SK-MEL-5 (cell line): ENCODE measurements at regions not wholly inside any gene's neighbourhood (a gene's known extent, or its start where the extent isn't known, plus 50 kb on each side); places are given as distances from the start of the nearest gene placed in this dataset.
A peak's percentile ranks its signal among the peaks of the same experiment; 100 is the strongest.

ENCODE experiments used
- DNase-seq: peaks from one replicate; pipeline ENCODE4 v3.0.0-alpha.2; 2016; ENCODE audit warnings: low read depth, low spot score
- in situ Hi-C: cut with HindIII; loops from 2 replicates; pipeline ENCODE4 v1.10.0; 2016; ENCODE audit warnings: low sequenced_read_pairs, high pct_unique_total_duplicates, low pct_unique_long_range_greater_than_20kb

GRCh38 chr1:29706936-29707335 lies 470.6 kb downstream of the PTPRU start:
- peak; percentile 51 for DNase-seq
- in situ Hi-C loops, result no loop called here

GRCh38 chr1:29704430-29704829 lies 468.1 kb downstream of the PTPRU start:
- DNase-seq, result no peak
- in situ Hi-C loops, result no loop called here

- peak; percentile 68 for DNase-seq
- in situ Hi-C loops, result no loop called here
These were observed 467.5 kb downstream of the PTPRU start for GRCh38 chr1:29703596-29704370.

DNA sequence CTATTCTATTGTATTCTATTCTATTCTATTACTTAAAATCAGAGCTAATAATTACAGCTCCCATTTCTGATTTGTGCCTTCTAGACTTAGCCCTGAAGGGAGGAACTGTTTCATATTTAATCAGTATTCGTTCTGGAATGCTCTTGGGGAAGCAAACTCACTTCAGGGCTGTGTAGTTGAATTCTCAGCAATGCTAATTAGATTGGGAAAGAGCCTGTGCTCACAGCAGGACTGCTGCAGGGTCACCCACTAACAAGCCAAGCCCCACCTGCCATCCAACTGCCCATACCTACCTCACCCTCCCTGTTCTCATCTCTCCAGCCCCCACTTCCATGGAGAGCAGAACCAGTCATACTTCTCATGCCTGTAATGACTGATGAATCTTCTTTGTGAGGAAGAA lies 464.2 kb downstream of the PTPRU start:
- DNase-seq, result no peak
- in situ Hi-C loops, result no loop called here

DNA sequence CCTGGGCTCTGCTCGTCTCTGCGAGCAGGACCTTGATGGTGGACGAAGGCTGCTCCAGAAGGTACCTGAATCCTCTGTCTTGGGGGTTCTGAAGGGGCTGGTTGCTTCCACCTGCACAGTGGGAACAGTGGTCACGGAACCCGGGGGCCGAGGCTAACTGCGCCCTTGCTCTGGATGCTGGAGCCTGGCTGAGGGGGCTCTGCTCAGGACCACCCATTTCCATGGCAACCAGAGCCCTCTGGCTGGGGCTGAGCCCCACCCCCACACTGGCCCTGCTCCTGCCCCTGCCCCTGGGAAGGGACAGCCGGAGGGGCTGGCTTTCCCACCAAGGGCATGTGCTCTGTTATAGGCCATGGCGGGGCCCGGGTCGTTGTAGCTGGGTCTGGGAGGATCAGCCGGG lies 462.3 kb downstream of the PTPRU start:
- in situ Hi-C loops, result no loop called here
- no peak for DNase-seq

DNA sequence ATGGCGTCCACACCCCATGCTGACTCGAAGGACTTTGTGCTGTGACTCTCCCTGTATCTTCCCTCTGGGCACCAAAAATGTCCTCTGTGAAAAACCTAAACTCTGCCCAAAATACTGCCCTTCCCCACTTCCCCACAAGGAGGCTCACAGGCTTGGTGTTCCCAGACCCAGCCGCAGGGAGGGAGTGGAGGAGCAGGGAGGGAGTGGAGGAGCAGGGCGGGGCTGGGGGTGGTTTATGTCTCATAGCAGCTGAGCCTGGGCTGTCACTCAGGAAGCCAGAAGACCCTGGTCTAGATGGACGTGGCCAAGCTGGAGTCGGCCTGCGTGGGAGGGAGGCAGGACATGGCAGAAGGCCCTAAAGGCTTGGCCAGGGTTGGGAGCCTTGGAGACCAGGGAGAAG lies 461.7 kb downstream of the PTPRU start:
- in situ Hi-C loops, result no loop called here
- peak; percentile 79 for DNase-seq

- no peak for DNase-seq
- in situ Hi-C loops, result no loop called here
These were observed 461.1 kb downstream of the PTPRU start for GRCh38 chr1:29697391-29697780.

GRCh38 chr1:29696656-29697390 lies 460.5 kb downstream of the PTPRU start:
- in situ Hi-C loops, result no loop called here
- no peak for DNase-seq

DNA sequence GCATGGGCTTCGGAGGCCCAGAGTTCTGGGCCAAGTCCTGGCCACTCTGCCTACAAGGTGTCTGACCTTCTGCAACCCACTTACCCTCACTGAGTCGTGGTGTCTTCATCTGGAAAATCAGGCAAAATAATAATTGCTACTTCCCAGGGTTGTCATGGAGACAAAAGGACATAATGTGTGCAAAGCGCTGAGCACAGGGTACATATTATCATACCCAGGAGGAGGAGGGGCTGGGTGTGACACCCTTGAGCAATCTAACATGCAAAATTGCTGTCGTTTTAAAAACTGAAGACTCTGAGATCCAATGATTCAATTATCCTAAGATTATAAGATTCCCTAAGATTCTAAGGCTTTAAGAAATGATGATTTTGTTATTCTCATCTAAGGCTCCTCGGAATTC lies 459.5 kb downstream of the PTPRU start:
- in situ Hi-C loops, result no loop called here
- DNase-seq, result no peak

DNA sequence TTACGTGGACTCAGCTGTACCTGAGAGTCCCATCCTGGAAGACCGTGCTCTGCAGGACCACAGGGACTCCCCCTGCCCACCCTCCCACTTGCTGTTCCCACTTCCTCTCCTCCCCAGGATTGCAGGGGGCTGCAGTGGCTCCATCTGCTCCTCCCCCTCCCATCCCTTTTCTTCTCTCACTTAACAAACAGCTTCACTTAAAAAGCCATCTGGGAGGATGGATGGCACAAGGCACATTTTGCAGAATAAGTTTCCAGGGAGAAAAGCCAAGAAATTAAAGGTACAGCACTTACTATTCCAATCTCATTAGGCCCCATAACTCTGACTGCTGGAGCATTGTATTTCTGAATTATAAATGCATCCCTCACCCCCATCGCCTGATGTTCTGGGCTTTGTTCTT lies 458.7 kb downstream of the PTPRU start:
- DNase-seq, result no peak
- in situ Hi-C loops, result no loop called here

DNA sequence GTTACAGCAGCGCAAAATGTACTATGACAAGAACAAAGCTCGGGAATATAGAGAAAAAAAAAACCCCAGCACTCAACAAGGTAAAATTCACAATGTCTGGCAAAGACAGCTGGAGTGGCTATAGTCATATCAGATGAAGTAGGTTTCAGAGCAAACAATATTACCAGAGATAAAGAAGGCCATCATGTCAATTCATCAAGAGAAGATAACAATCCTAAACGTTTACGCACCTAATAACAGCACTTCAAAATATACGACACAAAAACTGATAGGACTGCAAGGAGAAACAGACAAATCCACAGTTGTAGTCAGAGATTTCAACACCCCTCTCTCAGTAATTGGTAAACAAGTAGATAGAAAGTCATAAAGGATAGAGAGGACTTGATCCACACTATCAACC lies 455.2 kb downstream of the PTPRU start:
- in situ Hi-C loops, result no loop called here
- no peak for DNase-seq

- no peak for DNase-seq
These were observed 453.8 kb downstream of the PTPRU start for GRCh38 chr1:29690156-29690555.

GRCh38 chr1:29689372-29690030 lies 453.2 kb downstream of the PTPRU start:
- in situ Hi-C loops, result no loop called here
- DNase-seq, result no peak

More at GRCh38 chr1:29690156-29690555, 453.8 kb downstream of the PTPRU start:
- in situ Hi-C loops, result no loop called here

DNA sequence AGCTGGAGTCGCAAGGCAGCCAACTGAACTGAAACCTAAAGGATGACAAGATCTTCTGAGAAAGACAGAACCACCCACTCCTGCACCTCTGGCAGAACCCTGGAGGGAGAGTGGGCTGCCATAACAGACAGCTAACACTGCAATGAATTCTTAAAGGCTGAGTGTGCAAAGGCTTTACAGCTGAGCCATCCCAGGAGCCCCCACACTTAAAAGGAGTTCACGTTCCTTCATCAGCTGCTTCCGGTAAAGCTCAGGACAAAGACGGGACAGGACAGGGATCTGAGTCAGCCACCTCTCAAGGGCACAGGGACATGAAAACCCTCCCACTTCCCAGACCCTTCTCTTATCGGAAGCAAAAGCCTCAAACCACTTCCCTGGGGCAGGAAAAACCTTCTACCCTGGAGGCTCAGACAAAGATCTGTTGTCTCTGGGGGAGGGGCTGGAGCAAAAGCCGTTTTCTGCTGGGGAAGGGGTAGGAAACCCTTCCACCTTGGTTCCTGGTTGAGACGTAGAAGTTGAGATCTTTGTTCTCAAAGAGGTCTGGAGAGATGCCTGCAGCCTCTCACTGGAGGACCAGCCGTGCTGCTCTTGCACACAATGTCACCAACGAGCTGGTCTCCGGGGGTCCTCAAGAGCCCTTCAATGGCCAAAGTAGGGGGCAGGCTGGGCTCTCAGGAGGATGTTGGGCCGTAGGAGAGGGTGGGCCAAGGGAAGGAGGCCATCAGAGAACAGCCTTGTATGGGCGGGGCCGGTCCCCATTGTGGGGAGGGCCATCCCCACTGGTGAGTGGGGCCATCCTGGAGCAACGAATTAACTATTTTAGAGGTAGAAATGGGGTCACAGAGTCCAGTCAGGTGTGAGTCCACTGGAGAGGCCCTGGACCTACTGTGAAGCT lies 452.4 kb downstream of the PTPRU start:
- in situ Hi-C loops, result no loop called here
- no peak for DNase-seq

DNA sequence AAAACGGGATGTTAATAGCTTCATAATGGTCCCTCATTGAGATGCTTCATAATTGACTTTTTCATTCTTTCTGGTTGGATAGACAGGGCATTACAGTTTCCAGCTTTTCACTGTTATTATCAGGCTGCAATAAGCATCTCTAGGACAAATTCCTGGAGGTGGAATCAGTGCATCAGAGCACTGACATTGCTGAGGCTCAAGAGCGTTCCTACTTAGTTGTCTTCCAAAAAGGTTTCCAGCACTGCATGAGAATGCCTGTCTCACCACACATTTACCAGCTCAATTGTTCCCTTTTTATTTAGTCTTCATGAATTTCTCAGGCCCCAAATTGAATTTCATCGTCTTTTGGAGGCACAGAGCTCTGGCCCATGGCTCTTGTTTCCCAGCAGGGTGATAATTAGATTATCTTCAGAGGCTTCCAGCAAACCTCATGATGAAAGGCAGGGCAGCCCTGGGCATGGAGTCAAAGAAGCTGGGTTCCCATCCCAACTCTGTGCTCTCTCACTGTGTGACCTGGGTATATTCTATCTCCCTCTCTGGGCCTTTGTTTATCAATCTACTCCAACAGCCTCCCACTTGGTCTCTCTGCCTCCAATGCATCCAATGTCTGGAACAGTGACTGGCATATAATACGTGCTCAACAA lies 451.4 kb downstream of the PTPRU start:
- in situ Hi-C loops, result no loop called here
- no peak for DNase-seq

DNA sequence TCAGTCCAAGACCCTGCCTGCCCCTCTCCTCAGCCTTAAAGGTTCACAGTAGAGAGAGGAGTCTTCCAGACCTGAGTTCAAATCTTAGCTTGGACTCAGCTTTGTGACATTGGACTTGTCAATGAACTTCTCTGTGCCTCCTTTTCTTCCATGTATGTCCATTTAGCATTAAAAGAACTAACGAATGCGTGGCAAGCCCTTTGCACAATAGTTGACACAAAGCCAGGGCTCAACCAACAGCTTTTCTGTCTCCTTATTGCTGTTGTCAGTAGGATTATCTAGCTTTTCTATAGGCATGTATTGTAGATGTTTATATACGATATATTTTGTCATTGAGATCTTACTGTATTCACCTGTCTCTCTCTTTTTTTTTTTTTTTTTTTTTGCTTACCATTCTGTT lies 450.8 kb downstream of the PTPRU start:
- no peak for DNase-seq
- in situ Hi-C loops, result no loop called here
